Neural cell (in vitro differentiated cells): ENCODE measurements at regions not wholly inside any gene's neighbourhood (a gene's known extent, or its start where the extent isn't known, plus 50 kb on each side); places are given as distances from the start of the nearest gene placed in this dataset.

Experiments
- H2AFZ ChIP-seq: fragments of 200-600, 300-800 bp; sonication (generic), shearing (Covaris generic); 2 replicates; pipeline ENCODE4 v1.6.0; 2014; ENCODE audit warnings: low read depth, mild to moderate bottlenecking, antibody characterized with exemption, low read length, moderate library complexity
- H3F3A ChIP-seq: fragments of 200-600 bp; shearing (Covaris generic); 2 replicates; pipeline ENCODE4 v1.6.1; 2016; ENCODE audit warnings: mild to moderate bottlenecking, moderate library complexity, mixed read lengths, antibody characterized with exemption, low read length; ENCODE audit not compliant: insufficient read depth, poor library complexity, severe bottlenecking
- H3K27ac ChIP-seq: fragments of 200-600, 300-800 bp; sonication (generic), shearing (Covaris generic); 2 replicates; pipeline ENCODE4 v1.5.1; 2014; ENCODE audit warnings: mild to moderate bottlenecking, low read length, moderate library complexity
- H3K27me3 ChIP-seq: fragments of 300-800, 200-600 bp; sonication (generic), shearing (Covaris generic); 2 replicates; pipeline ENCODE4 v1.6.0; 2014; ENCODE audit warnings: mild to moderate bottlenecking, low read depth, low read length, moderate library complexity; ENCODE audit not compliant: insufficient read depth
- H3K36me3 ChIP-seq: fragments of 300-800, 200-600 bp; sonication (generic), shearing (Covaris generic); 2 replicates; pipeline ENCODE4 v1.5.1; 2014; ENCODE audit warnings: mild to moderate bottlenecking, antibody characterized with exemption, low read length, moderate library complexity; ENCODE audit not compliant: insufficient read depth
- H3K4me2 ChIP-seq: fragments of 300-800, 200-600 bp; sonication (generic), shearing (Covaris generic); 2 replicates; pipeline ENCODE4 v1.6.0; 2014; ENCODE audit warnings: mild to moderate bottlenecking, low read length
- H3K4me3 ChIP-seq: fragments of 300-800, 200-600 bp; sonication (generic), shearing (Covaris generic); 2 replicates; pipeline ENCODE4 v1.5.1; 2014; ENCODE audit warnings: mild to moderate bottlenecking, low read length, moderate library complexity
- H3K79me2 ChIP-seq: fragments of 200-600 bp; shearing (Covaris generic); replicated peaks from 2 replicates; pipeline ENCODE4 v1.6.0; 2014; ENCODE audit warnings: mild to moderate bottlenecking, low read length, moderate library complexity; ENCODE audit not compliant: insufficient read depth
- H3K9ac ChIP-seq: fragments of 300-800, 200-600 bp; sonication (generic), shearing (Covaris generic); 2 replicates; pipeline ENCODE4 v1.6.1; 2016; ENCODE audit warnings: mild to moderate bottlenecking, low read length, mixed read lengths
- H3K9me2 ChIP-seq: fragments of 200-600 bp; shearing (Covaris generic); 2 replicates; pipeline ENCODE4 v1.6.1; 2016; ENCODE audit warnings: mild to moderate bottlenecking, low read length, mixed read lengths; ENCODE audit not compliant: insufficient read depth
- H3K9me3 ChIP-seq: fragments of 200-600, 300-800 bp; sonication (generic), shearing (Covaris generic); 2 replicates; pipeline ENCODE4 v1.6.1; 2016; ENCODE audit warnings: mild to moderate bottlenecking, mixed run types, low read length, moderate library complexity, mixed read lengths
- H4K20me1 ChIP-seq: fragments of 200-600 bp; shearing (Covaris generic); 2 replicates; pipeline ENCODE4 v1.6.1; 2016; ENCODE audit warnings: mild to moderate bottlenecking, mixed run types; ENCODE audit not compliant: insufficient read depth
- EP300 ChIP-seq: fragments of 450-650 bp; conservative IDR thresholded peaks from 2 replicates; pipeline ENCODE4 v1.6.1; 2014; ENCODE audit warnings: antibody characterized with exemption, mild to moderate bottlenecking, moderate library complexity; ENCODE audit not compliant: poor library complexity, severe bottlenecking
- EZH2 ChIP-seq: fragments of 200-600, 300-800 bp; shearing (Covaris generic), sonication (generic); IDR thresholded peaks from 2 replicates; pipeline ENCODE4 v1.6.1; 2014; ENCODE audit warnings: antibody characterized with exemption, low read length, borderline replicate concordance, mild to moderate bottlenecking; ENCODE audit not compliant: insufficient read depth, poor library complexity, severe bottlenecking
- MXI1 ChIP-seq: fragments of 450-650 bp; conservative IDR thresholded peaks from 2 replicates; pipeline ENCODE4 v1.6.1; 2014; ENCODE audit warnings: antibody characterized with exemption, mild to moderate bottlenecking; ENCODE audit not compliant: poor library complexity, severe bottlenecking
- POLR2AphosphoS5 ChIP-seq: IDR thresholded peaks from 2 replicates; pipeline ENCODE4 v1.6.1; 2012
- RAD21 ChIP-seq: fragments of 450-650 bp; conservative IDR thresholded peaks from 2 replicates; pipeline ENCODE4 v1.6.1; 2014; ENCODE audit warnings: antibody characterized with exemption, mild to moderate bottlenecking, moderate library complexity
- SMC3 ChIP-seq: fragments of 450-650 bp; conservative IDR thresholded peaks from 2 replicates; pipeline ENCODE4 v1.6.1; 2014; ENCODE audit warnings: antibody characterized with exemption, mild to moderate bottlenecking, moderate library complexity; ENCODE audit not compliant: poor library complexity
- TAF1 ChIP-seq: IDR thresholded peaks from 2 replicates; pipeline ENCODE4 v1.6.1; 2012; ENCODE audit warnings: low read depth
- TF ChIP-seq, protein P1 (sequence below): fragments of 450-650 bp; IDR thresholded peaks from 2 replicates; pipeline ENCODE4 v1.5.1; 2014; ENCODE audit warnings: antibody characterized with exemption, mild to moderate bottlenecking, moderate library complexity; ENCODE audit not compliant: poor library complexity, severe bottlenecking
- TF ChIP-seq, protein P2 (sequence below): IDR thresholded peaks from 2 replicates; pipeline ENCODE4 v1.6.1; 2012; ENCODE audit warnings: borderline replicate concordance

DNA sequence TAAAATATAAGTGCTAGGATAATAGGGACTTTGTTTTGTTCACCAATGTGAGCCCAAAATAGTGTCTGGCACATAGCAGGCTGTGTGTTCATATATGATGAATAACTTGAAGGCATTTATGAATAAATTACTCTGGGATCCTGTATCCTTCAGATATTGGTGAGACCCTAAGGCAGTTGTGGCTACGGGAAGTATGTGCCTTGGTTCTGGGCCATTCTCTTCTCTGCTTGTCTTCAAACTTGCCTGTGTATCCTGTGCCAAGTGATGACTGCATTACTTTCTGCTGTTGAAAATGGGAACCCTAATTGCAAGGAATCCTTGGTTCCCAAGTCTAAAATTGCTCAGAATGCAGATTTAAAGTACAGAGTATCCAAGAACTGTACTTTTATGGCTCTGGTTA lies 67.6 kb upstream of the KTN1 start:
- H3K9me2 ChIP-seq = no peaks in the 10 kb centered on the region
- H3K4me3 ChIP-seq = no peak overlapping the region
- TF ChIP-seq, protein P1, sequence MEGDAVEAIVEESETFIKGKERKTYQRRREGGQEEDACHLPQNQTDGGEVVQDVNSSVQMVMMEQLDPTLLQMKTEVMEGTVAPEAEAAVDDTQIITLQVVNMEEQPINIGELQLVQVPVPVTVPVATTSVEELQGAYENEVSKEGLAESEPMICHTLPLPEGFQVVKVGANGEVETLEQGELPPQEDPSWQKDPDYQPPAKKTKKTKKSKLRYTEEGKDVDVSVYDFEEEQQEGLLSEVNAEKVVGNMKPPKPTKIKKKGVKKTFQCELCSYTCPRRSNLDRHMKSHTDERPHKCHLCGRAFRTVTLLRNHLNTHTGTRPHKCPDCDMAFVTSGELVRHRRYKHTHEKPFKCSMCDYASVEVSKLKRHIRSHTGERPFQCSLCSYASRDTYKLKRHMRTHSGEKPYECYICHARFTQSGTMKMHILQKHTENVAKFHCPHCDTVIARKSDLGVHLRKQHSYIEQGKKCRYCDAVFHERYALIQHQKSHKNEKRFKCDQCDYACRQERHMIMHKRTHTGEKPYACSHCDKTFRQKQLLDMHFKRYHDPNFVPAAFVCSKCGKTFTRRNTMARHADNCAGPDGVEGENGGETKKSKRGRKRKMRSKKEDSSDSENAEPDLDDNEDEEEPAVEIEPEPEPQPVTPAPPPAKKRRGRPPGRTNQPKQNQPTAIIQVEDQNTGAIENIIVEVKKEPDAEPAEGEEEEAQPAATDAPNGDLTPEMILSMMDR = no peak
- TF ChIP-seq MXI1 = no peak
- no peak for TF ChIP-seq SMC3
- TF ChIP-seq POLR2AphosphoS5 = no peak
- TF ChIP-seq, protein P2, sequence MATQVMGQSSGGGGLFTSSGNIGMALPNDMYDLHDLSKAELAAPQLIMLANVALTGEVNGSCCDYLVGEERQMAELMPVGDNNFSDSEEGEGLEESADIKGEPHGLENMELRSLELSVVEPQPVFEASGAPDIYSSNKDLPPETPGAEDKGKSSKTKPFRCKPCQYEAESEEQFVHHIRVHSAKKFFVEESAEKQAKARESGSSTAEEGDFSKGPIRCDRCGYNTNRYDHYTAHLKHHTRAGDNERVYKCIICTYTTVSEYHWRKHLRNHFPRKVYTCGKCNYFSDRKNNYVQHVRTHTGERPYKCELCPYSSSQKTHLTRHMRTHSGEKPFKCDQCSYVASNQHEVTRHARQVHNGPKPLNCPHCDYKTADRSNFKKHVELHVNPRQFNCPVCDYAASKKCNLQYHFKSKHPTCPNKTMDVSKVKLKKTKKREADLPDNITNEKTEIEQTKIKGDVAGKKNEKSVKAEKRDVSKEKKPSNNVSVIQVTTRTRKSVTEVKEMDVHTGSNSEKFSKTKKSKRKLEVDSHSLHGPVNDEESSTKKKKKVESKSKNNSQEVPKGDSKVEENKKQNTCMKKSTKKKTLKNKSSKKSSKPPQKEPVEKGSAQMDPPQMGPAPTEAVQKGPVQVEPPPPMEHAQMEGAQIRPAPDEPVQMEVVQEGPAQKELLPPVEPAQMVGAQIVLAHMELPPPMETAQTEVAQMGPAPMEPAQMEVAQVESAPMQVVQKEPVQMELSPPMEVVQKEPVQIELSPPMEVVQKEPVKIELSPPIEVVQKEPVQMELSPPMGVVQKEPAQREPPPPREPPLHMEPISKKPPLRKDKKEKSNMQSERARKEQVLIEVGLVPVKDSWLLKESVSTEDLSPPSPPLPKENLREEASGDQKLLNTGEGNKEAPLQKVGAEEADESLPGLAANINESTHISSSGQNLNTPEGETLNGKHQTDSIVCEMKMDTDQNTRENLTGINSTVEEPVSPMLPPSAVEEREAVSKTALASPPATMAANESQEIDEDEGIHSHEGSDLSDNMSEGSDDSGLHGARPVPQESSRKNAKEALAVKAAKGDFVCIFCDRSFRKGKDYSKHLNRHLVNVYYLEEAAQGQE = no peak
- no peak for TF ChIP-seq EP300
- H3K27ac ChIP-seq = no peak overlapping the region
- H3K9me3 ChIP-seq = no peaks in the 10 kb centered on the region
- no peaks in the 10 kb centered on the region for H3K79me2 ChIP-seq
- no peaks in the 10 kb centered on the region for H3K27me3 ChIP-seq
- H3K36me3 ChIP-seq = no peaks in the 10 kb centered on the region
- no peaks in the 10 kb centered on the region for H3F3A ChIP-seq
- H3K9ac ChIP-seq = no peak overlapping the region
- no peak overlapping the region for H2AFZ ChIP-seq
- H4K20me1 ChIP-seq = no peaks in the 10 kb centered on the region
- H3K4me2 ChIP-seq = no peak overlapping the region

DNA sequence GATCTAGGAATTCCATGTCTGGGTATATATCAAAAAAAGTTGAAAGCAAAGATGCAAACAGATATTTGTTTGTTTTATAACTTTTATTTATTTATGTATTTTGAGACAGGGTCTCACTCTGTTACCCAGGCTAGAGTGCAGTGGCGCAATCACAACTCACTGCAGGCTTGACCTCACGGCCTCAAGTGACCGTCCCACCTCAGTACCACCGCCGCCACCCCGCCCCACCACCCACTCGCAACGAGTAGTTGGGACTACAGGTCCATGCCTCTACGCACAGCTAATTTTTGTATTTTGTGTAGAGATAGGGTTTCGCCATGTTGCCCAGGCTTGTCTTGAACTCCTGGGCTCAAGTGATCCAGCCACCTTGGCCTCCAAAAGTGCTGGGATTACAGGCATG lies 66.5 kb upstream of the KTN1 start:
- Histone ChIP-seq H3K9me3 (no peaks in the 10 kb centered on the region), H2AFZ (no peak overlapping the region), H3K4me3 (no peak overlapping the region), H3K9ac (no peak overlapping the region), H3K4me2 (no peak overlapping the region), H3K9me2 (no peaks in the 10 kb centered on the region), H3F3A (no peaks in the 10 kb centered on the region), H3K36me3 (no peaks in the 10 kb centered on the region), H4K20me1 (no peaks in the 10 kb centered on the region), H3K27me3 (no peaks in the 10 kb centered on the region), H3K27ac (no peak overlapping the region), H3K79me2 (no peaks in the 10 kb centered on the region)
- TF ChIP-seq, protein P2 = no peak
- no peak for TF ChIP-seq SMC3
- no peak for TF ChIP-seq MXI1
- TF ChIP-seq, protein P1 = no peak
- TF ChIP-seq RAD21 = no peak
- TF ChIP-seq POLR2AphosphoS5 = no peak
- no peak for TF ChIP-seq TAF1
- TF ChIP-seq EP300 = no peak
- TF ChIP-seq EZH2 = no peak
